Prostate gland (tissue), 2 donors: ENCODE measurements at regions not wholly inside any gene's neighbourhood (a gene's known extent, or its start where the extent isn't known, plus 50 kb on each side); places are given as distances from the start of the nearest gene placed in this dataset.
"Not testable (repeated sequence)": the region's sequence is repeated elsewhere in the genome, so short reads cannot be mapped to it uniquely, and the experiment has no call there.

Experiments used
- DNase-seq: peaks from one replicate; pipeline ENCODE4 v3.0.0-alpha.2; 2019; ENCODE audit warnings: low spot score
- H3K27ac ChIP-seq, 2 donors: fragments of 200-600 bp; sonication (generic); 2 replicates each; pipeline ENCODE4 v1.5.1; 2017 to 2019
- H3K27me3 ChIP-seq: fragments of 200-600 bp; sonication (generic); replicated peaks from 2 replicates; pipeline ENCODE4 v1.5.1; 2019; ENCODE audit not compliant: insufficient read depth
- H3K36me3 ChIP-seq, 2 donors: fragments of 200-600 bp; sonication (generic); 1 replicate in 1 of 2; 2 replicates in 1 of 2; pipeline versions ENCODE4 v1.5.1 to v1.8.1; 2017 to 2019
- H3K4me1 ChIP-seq: fragments of 200-600 bp; sonication (generic); replicated peaks from 2 replicates; pipeline ENCODE4 v1.5.1; 2019
- H3K4me3 ChIP-seq, 2 donors: fragments of 200-600 bp; sonication (generic); 2 replicates each; pipeline ENCODE4 v1.5.1; 2017 to 2019
- H3K9me3 ChIP-seq: fragments of 200-600 bp; sonication (generic); 2 replicates; pipeline ENCODE4 v1.5.1; 2017
- CTCF ChIP-seq, 4 experiments: fragments of 200-600 bp in 2 of 4; fragments of 450-650 bp in 2 of 4; sonication (generic) in 2 of 4; IDR thresholded peaks; 1 replicate in 3 of 4; 2 replicates in 1 of 4; pipeline ENCODE4 v1.5.1; 2016 to 2019; ENCODE audit warnings: antibody characterized with exemption in 4 of 4, mild to moderate bottlenecking in 2 of 4, moderate library complexity in 2 of 4
- POLR2A ChIP-seq: fragments of 450-650 bp; IDR thresholded peaks from one replicate; pipeline ENCODE4 v1.6.1; 2016; ENCODE audit warnings: antibody characterized with exemption, mild to moderate bottlenecking
- POLR2AphosphoS5 ChIP-seq: sonication (generic); formaldehyde crosslinking; IDR thresholded peaks from one replicate; pipeline ENCODE4 v1.6.1; 2017; ENCODE audit warnings: antibody characterized with exemption
- WGBS: methylation state at CpG from one replicate; pipeline ENCODE4 v1.1.5; 2018; 5-methylcytosine and 5-hydroxymethylcytosine counted together
- intact Hi-C: fragments of 100-400 bp; cut with DNase I; formaldehyde crosslinking; loops from one replicate; pipeline ENCODE4 v1.14.2; 2022

GRCh38 chr11:43172477-43172876 lies 139.3 kb upstream of the API5 start:
- no peaks in the 10 kb centered on the region for H3K36me3 ChIP-seq
- DNase-seq = no peak

GRCh38 chr11:43177975-43178374 lies 133.8 kb upstream of the API5 start:
- no peaks in the 10 kb centered on the region for H3K9me3 ChIP-seq
- intact Hi-C loops = no loop called here

More at GRCh38 chr11:43172477-43172876, 139.3 kb upstream of the API5 start:
- TF ChIP-seq POLR2A (no peak), CTCF (IDR thresholded peaks at IDR 0.05) (no peak)
- no peaks in the 10 kb centered on the region for H3K27me3 ChIP-seq
- WGBS = 86% methylated on average over 2 of the region's 2 CpGs
- H3K9me3 ChIP-seq = no peaks in the 10 kb centered on the region
- H3K27ac ChIP-seq = no peak overlapping the region
- H3K4me1 ChIP-seq = no peaks in the 10 kb centered on the region
- H3K4me3 ChIP-seq = no peak overlapping the region
- intact Hi-C loops = no loop called here

GRCh38 chr11:43194459-43194858 lies 117.3 kb upstream of the API5 start:
- H3K27me3 ChIP-seq, H3K4me1 ChIP-seq, H3K9me3 ChIP-seq, H3K36me3 ChIP-seq, intact Hi-C loops, H3K4me3 ChIP-seq, DNase-seq, H3K27ac ChIP-seq: not testable (repeated sequence)

More at GRCh38 chr11:43177975-43178374, 133.8 kb upstream of the API5 start:
- H3K27me3 ChIP-seq = no peaks in the 10 kb centered on the region
- no peak for DNase-seq
- no peak overlapping the region for H3K27ac ChIP-seq
- H3K36me3 ChIP-seq = no peaks in the 10 kb centered on the region
- 71% methylated on average over 3 of the region's 3 CpGs for WGBS
- no peak for TF ChIP-seq POLR2A
- TF ChIP-seq POLR2AphosphoS5 = no peak
- no peak for TF ChIP-seq CTCF (IDR thresholded peaks at IDR 0.05)
- H3K4me3 ChIP-seq = no peak overlapping the region
- H3K4me1 ChIP-seq = no peaks in the 10 kb centered on the region

- Histone ChIP-seq H3K36me3 (no peaks in the 10 kb centered on the region), H3K4me1 (no peaks in the 10 kb centered on the region), H3K27me3 (no peaks in the 10 kb centered on the region), H3K9me3 (no peaks in the 10 kb centered on the region), H3K4me3 (no peak overlapping the region), H3K27ac (no peak overlapping the region)
- TF ChIP-seq POLR2AphosphoS5 = no peak
- TF ChIP-seq POLR2A = no peak
- no peak for TF ChIP-seq CTCF (IDR thresholded peaks at IDR 0.05)
- DNase-seq = no peak
- intact Hi-C loops = no loop called here
- WGBS = 11% methylated on average over 1 of the region's 1 CpG
These were observed 114.4 kb upstream of the API5 start for GRCh38 chr11:43197379-43197778.

- H3K27ac ChIP-seq = no peak overlapping the region
- DNase-seq = no peak
- H3K27me3 ChIP-seq = no peaks in the 10 kb centered on the region
- intact Hi-C loops = no loop called here
- no peaks in the 10 kb centered on the region for H3K4me1 ChIP-seq
- no peaks in the 10 kb centered on the region for H3K9me3 ChIP-seq
- no peak overlapping the region for H3K4me3 ChIP-seq
- H3K36me3 ChIP-seq = no peaks in the 10 kb centered on the region
- TF ChIP-seq POLR2A = no peak
- TF ChIP-seq CTCF (IDR thresholded peaks at IDR 0.05) = no peak
- no peak for TF ChIP-seq POLR2AphosphoS5
- WGBS = 48% methylated on average over 1 of the region's 1 CpG
These were observed 111.8 kb upstream of the API5 start for GRCh38 chr11:43200031-43200430.
